GM12892 (cell line): ENCODE measurements at regions not wholly inside any gene's neighbourhood (a gene's known extent, or its start where the extent isn't known, plus 50 kb on each side); places are given as distances from the start of the nearest gene placed in this dataset.

ENCODE experiments used
- POLR2A ChIP-seq: IDR thresholded peaks from 2 replicates; pipeline ENCODE4 v1.6.1; 2011; ENCODE audit warnings: low read depth, low read length, control low read depth
- POLR2AphosphoS5 ChIP-seq: IDR thresholded peaks from 2 replicates; pipeline ENCODE4 v1.6.1; 2011; ENCODE audit warnings: low read depth, low read length, control low read depth

DNA sequence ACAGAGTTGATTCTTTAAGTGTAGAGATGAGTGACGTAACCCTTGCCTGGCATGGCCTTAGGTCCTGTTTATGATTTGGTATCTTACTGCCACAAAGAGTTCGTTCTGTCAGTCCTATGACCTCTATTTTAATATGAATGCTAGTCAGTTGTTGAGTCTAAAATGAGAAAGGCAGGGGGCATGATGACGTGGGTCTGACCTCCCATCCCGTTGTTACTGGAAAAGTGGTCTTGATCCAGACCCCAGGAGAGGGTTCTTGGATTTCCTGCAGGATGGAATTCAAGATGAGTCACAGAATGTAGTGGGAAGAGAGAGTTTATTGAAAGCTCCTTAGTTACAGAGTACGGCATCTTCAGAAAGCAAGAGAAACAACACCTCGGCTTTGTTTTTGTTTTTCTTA is 317.0 kb upstream of the COBL start:
- TF ChIP-seq POLR2A (no peak), POLR2AphosphoS5 (no peak)
